ENCODE measurements at regions not wholly inside any gene's neighbourhood (a gene's known extent, or its start where the extent isn't known, plus 50 kb on each side); places are given as distances from the start of the nearest gene placed in this dataset.

DNA sequence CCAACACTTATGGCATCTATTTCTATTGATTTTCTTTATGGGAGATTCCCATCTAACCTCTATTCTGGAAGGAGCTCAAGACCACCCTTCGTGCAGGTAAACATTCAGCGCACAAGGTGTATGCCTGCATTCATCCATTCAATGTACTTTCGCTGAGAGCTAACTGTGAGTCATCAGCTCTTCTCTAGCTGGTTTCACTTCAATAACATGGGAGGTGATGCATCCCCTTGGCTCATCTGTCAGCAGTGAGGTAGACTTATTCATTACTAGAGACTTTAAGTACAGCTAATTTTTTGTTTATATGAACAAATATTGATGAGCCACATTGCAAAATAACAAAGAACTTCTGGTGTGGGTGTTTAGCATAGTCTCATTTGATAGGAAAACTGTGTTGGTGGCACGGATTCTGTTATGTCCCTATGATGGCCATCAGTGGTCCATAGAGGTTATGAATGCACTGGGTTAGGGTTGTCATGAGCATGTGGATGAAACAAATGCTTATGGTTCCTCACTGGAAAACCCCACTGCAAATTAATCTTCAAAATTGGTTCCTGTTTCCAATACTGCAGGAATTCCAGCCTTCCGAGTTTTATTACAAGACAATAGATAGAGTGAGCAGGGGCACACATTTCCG is 1151.0 kb downstream of the BCL11B start:
- no peak for DNase-seq (ENCODE audit: low read depth)

DNA sequence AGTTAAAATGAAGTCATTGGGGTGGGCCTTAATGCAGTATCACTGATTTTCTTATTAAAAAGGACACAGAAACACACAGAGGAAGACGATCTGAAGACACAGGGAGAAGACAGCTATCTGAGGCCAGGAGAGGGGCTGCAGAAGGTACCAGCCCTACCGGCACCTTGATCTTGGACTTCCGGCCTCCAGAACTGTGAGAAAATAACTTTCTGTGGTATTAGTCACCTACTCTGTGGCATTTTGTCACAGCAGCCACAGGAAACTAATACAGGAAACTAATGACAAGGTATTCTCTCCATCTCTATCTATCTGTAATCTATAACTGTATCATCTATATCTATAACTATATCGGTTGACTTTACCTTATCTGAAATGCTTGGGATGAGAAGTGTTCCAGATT is 1149.5 kb downstream of the BCL11B start:
- DNase-seq (ENCODE audit: low read depth), result no peak

DNA sequence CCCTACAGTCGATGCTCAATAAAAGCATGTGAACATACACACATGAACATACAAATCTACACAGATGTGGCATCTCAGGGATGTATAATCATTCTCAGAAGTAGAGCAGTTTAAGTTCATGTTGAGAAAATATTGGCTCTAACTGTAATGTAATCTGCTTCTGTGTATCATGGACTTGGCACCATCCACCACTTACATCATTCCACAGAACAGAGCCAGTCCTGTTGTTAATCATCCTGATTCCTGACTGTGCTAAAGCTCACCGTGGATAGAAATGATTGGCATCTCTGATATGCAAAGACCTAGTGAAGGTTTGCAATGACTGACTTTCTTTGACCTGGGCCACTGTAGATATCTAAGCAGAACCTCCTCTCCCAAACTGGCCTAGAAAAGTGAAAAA is 1141.3 kb downstream of the BCL11B start:
- DNase-seq (ENCODE audit: low read depth), result no peak

DNA sequence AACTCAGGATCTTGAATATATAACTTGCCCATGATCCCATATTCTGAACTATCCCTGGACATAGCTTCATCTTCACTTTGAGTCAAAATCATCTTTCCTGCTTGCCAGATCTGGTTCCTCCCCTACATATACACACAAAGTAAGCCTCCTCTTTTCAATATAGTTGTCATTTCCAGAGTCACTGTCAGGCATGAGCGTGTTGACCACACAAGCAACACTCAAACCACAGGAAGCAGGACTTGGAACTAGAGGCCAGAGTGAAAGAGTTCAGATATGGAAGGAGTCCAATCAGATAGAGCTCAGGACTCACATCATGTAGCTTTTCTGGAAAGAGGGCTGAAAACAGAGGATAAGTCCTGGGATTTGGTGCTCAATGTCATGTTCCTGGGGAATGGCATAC is 1140.6 kb downstream of the BCL11B start:
- DNase-seq (ENCODE audit: low read depth), result no peak

DNA sequence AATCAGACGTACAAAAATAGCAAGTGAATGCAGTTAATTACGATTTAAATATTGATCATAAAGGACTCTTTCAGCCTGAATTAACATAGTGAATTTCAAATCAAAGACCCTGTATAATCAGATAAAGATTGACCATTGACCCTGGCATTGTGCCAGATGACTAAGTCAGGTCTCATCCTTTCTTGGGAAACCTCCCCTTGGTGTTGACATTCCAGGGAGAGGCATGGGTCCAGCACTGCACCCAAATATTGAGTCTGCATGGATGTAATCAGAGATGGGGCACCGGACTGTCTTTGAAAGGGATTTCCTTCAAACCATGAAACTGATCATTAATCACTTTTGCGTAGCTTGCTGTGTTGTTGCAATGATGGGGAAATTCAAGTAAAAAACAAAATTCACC is 1138.2 kb downstream of the BCL11B start:
- DNase-seq (ENCODE audit: low read depth), result no peak

DNA sequence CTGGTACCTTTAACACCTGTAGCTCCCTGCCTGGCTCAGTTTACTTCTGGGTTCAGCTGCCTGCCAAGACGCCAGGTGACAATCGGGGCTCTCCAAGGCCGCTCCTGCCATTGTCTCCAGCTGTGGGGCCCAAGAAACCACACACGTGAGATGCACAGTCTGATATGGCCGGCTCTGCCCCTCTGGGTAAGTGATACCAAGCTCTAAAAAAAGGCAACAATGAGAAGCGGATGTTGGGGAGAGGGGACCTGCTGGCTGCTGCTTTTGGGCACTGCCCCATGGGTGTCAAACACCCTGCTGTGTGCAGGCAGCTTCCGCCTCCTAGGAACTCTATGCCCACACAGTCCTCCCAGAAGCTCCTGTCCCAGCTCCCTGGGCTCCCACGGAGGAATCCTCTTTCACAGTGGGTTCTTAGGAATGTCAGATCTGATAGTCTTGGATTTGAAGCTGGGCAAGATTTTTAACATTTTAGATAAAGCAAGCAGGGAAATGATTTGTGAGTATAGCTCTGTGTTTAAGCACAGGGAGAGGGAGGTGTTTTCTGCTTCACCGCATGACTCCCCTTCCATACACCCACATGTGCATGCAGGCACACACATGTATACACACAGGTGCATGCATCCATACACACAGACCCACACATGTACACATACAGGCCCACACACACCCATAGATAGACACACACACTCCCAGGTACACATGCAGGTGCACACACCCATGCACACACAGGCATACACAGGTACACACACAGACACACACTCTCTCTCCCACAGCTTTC is 1135.8 kb downstream of the BCL11B start:
- DNase-seq (ENCODE audit: low read depth), result no peak

DNA sequence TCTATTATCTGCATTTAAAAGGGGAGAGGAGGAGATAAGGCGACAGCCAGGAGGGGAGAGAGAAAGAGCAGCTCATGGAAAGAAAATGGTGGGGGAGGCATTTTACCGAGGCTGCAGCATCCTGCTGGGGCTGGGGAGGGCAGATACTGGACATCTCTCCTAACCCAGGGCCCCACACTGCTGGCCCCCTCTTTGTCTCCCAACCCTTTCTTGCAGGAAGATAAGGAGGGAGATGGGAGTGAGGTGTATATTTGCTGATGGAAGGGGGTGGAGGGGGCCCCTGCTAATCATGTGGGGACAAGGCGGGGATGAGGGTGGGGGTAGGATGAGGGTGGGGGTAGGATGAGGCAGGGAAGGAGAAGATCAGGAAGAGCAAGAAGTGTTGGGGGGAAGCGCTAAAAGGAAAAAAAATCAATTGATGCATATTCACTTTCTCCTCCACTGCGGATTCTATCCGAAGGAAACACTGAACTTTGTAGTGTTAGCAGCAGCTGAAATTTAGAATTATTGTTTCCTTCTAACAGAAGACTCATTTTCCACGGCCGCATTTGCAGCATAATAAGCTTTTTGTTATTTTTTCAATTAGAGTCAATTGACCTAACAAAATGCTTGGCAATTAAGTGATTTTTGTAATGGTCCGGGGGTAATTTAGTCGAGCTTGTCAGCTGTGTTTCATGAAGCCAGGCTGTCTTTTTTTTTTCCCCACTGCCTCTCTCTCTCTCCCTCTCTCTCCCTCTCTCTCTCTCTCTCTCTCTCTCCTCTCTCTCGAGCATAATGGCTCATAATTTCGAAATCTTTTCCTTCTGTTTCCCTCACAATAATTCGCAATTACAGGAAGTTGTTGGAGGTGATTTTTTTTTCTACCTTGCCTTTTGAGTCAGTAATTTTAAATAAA is 1134.6 kb downstream of the BCL11B start:
- DNase-seq (ENCODE audit: low read depth), result no peak

DNA sequence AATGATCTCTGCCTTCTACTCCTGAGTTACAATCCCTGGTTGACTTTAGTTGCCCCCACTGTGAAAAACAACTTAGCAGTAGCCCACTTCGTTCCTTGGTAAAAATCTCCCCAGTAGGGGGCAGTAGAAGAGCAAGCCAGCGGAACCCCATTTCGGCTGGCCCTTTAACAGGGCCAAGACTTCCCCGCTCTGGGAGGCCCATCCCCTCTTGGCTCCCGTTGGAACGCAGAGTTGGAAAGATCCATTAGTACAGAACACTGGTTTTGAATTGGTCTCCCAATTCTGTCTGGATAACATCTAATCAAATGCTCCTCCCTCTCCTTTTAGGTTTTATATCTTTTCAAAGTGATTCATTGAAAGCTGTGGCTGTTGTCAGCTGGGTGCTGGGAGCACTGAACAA is 1133.3 kb downstream of the BCL11B start:
- DNase-seq (ENCODE audit: low read depth), result no peak

DNA sequence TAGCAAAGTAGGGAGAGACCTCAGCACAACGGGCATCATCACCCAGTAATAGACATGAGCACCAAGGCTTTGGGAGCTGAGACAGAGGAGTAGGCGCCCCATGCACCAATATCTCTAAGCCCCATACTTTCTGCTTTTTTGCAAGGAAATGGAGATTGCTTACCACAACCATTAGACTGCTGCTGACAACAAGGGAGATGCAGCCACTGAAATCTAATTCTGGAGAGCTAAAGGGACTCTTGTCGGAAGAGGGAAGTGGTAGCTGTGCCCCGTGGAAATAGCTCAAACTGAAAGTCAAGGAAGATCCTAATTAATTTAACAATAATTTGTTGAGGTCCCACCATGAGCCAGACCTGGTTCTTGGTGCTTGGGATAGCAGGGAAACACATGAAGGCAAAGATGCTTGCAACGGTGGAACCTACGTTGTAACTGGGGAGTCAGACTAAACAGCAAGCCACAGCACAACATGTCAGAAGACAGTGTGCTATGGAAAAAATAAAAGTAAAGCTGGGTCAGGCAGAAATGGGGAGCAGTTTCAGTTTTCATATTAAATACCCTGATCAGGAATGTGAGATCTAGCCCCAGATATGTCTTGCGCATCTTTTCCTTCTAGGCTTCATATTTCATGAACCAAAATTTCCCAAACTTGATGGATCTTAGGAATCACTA is 1131.0 kb downstream of the BCL11B start:
- DNase-seq (ENCODE audit: low read depth), result no peak

DNA sequence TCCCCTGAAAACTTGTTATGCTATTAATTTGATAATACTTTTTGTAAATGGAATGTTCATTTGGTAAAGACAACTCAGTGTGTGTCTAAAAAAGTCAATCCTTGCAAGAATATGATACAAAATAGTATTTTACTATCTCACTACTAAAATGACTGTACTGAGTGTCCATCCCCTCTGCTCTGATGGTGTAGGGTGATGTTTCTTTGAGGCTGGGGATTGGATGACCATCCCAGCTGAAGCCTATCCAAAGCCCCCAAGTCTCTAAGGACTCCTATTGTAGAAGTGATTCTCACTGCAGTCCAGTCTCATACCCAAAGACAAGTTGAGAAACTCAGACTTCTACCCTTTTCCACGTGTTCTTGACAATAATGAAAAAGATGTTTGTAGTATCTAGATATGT is 1128.4 kb downstream of the BCL11B start:
- no peak for DNase-seq (ENCODE audit: low read depth)

DNA sequence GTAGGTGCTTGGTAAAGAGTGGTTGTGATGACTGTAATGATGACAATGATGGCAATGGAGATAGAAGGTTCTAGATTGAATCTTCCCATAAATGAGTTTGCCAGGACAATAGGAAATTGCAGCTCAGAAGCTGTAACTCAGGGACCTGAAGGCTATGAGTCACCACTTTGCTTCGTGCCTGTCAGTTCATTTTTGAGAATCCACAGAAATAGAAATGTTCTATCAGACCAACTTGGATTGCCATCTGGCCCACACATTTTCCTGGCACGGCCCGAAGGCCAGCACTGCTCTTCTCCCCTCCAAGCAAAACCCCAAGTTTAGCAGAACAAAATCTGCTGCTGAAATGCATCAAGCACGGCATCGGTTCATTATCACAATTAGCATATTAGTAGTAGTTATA is 1127.0 kb downstream of the BCL11B start:
- DNase-seq (ENCODE audit: low read depth), result no peak

DNA sequence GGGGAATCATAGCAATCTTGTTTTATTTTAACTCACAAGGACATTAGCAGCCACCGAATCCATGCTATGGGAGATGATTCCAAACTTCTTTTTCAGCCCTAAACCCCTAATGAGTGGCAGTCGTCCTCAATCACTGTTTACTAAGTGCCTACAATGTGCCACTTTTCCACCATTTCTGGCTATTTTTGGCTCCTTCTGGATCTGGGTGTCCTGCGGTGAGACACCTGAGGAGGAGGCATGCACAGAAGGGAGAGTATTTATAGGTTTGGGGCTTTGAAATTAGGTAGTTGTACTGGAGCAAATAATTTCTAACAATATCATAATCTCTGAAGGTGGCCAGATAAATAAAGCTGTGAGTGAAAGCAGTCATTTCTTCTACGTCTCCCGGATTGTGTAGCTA is 1125.6 kb downstream of the BCL11B start:
- no peak for DNase-seq (ENCODE audit: low read depth)

DNA sequence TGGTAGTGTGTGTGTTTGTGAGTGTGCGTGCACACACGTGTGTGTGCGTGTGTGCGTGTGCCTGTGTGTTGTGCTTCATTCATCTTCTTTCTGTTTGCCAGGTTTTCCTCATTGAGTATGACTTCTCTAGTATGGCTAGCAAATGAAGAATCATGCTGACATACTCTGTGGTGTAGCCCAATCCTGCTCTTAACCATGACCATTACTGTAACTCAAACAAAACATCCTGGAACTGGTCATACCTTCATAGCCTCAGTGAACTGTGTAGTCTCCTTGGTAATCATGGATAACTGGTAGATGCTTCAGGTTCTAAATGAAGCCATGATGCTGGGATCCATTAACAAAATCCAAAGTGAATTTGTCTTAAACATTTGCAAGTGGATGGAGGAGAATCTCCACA is 1117.7 kb downstream of the BCL11B start:
- DNase-seq (ENCODE audit: low read depth), result no peak

DNA sequence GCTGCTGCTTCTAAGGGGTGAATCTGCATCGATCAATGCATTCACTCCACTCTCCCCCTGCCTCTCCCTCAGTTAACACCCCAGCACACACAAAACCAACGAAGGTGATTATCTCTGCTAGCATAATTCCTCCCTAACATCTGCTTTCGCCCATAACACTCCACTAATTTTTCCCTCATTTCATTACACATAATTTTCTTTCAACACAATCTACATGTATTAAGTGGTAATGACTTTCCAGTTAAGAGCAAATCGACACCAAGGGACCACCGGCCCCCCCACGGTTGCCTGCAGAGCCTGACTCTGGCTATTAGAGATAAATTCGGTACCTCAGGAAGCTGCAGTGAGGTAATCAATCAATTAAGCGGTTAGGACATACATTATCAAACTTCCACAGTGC is 1115.6 kb downstream of the BCL11B start:
- DNase-seq (ENCODE audit: low read depth), result no peak

DNA sequence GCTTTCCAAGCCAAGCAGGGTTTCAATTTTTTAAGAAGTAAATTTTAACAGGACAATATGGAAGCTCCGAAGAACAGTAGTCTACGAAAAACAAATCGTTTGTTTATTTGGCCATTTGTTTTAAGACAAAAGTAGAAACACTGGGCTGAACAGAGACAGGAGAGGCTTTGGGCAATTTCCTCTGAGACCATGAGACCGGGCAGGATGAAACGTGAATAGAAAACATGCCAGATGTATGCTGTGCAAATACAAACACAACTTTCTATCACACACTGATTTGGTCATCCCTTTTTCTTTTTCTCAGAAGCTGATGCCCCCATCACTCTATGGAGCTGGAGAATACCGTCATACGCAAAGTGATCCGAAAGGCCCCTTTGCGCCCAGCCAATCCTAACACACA is 1111.1 kb downstream of the BCL11B start:
- no peak for DNase-seq (ENCODE audit: low read depth)

DNA sequence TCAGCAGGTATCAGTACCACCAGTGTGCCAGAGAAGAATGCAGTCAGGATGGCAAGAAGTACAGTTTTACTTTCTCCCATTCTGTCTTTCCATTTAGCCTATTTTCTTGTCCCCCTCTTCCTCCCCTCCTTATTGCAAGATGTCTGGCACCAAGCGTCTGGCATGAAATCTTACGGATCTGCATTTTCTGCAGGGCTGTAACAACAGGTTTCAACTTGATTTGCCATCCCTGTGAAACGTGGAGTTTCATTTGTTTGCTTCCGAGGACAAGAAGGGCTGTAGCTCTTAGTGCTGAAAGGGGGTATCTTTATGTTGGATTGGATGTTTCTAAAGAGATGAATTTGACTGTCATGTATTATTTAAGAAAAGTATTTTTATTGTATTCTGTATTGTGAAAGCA is 1110.6 kb downstream of the BCL11B start:
- no peak for DNase-seq (ENCODE audit: low read depth)

DNA sequence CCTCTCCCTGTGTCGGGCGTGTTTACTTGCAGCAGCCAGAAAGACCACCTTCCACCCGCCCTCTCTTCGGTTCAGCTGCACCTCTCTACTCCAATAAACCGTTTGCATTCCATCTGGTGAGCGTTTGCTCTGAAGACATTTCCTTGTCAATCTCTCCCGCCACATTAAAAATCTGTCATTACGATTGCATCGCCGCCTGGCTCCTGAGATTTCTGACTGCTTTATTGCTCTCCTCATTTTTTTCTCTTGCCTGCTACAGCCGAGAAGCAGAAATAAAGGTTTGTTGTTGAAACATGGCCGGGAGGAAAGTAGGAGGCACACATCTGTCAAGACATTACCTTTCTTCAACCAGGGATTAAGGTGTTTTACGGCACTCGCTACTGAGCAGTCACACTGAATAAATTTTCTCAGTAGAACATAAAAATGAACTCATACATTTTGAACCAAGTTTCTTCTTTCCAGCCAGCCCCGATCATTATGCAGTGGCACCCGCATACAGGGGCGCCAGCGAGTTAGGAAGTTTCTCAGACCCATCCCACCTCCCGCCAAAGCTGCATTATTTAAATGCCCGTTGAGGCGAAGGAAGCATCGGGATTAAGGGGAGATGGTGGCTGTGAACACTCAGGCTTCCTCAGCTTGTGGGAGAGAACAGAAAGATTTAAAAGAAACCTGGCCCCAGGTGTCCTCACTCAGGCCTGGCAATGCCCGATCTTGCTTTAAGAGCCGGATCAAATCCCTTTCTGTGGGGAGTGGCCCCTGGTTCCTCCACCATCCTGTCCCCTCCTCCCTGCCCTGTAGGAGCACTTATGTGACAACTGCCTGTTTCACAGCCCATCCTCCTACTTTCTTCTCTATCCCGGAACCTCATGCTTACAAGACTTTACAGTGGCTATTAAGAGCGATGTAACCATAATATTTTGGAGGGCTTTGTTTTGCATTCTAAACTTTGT is 1108.9 kb downstream of the BCL11B start:
- no peak for DNase-seq (ENCODE audit: low read depth)

DNA sequence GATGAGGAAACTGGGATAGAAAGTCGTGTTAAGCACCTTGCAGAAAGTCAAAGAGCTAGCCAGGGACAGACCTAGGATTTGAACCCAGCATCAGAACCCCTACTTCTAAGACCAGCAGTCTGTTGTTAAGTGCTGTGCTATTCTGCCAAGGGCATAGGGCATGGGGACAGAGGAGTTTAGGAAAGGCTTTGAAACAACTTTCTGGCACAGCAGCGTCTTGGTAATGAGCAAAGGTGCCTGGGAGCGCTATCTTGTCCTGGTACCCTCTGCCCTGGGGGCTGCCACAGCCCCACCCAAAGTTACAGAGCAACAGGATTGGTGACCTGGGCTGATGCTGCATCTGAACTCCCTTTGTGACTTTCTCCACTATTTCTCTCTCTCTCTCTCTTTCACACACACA is 1108.1 kb downstream of the BCL11B start:
- DNase-seq (ENCODE audit: low read depth), result no peak

DNA sequence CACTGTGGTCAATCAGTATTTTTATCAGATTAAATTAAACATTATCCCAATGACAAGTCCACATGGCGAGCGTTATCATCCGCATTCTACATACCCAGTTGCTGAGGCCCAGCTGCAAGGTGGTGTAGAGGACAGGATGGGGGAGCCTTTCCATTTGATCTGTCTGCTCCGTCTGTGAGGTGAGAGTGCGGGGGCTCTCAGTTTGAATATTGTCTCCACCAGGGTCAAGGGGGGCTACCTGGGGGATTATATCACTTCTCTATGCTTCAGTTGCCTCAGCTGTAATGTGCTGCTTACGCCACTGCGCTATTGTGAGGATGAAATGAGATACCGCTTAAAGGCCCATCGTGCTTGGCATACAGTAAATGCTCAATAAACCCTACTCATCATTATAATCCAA is 1106.0 kb downstream of the BCL11B start:
- no peak for DNase-seq (ENCODE audit: low read depth)

DNA sequence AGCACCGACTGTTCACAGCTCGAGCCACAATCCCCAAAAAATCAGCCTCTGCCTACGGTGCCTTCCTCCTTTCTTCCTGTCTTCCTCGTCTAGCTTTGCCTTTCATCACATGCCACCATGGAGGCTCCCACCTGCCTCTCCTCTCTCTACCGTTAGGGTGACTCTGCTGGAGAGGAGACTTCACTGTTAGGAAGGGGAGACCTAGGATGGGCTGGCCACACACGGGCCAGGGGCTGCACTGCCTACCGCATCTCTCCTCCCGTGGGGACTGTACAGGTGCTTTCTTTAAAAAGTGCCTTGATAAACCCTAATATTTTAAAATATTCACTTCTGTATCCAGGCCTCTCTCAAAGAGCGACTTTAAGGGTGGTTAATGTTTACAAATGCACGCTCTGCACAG is 1104.7 kb downstream of the BCL11B start:
- no peak for DNase-seq (ENCODE audit: low read depth)

DNA sequence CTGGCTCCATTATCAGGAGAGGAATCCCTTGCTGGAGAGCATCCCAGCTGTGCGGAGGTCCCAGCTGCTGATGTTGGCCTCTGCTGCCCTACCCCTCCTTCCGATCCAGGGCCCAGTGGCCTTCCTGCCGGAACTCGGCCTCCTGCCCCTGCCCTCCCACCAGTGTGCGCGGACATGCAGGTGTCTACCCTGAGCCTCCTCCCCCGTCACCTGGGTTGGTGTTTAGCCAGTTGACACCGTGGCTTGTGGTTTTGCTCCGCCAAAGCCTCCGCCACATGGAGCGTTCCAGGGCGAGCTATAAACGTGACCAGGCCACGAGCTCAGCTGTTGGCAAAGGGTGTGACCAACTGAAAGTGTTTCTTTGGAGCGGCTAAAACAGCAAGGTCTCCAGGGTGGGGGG is 1104.3 kb downstream of the BCL11B start:
- no peak for DNase-seq (ENCODE audit: low read depth)

Data from CMK (cell line).